GM23338 (cell line): ENCODE measurements at regions not wholly inside any gene's neighbourhood (a gene's known extent, or its start where the extent isn't known, plus 50 kb on each side); places are given as distances from the start of the nearest gene placed in this dataset.

Experiments
- ATAC-seq: fragments of 200-7000 bp; cut with Tn5 transposase; 3 replicates; pipeline ENCODE4 v1.9.1; 2020
- DNase-seq: peaks from one replicate; pipeline ENCODE4 v3.0.0-alpha.2; 2015; ENCODE audit warnings: low spot score
- H2AFZ ChIP-seq: fragments of 200-600 bp; sonication (generic); 2 replicates; pipeline ENCODE4 v1.8.0; 2016; ENCODE audit warnings: antibody characterized with exemption, mild to moderate bottlenecking, moderate library complexity
- H3F3A ChIP-seq: fragments of 200-600 bp; sonication (generic); replicated peaks from 2 replicates; pipeline ENCODE4 v1.8.0; 2017; ENCODE audit warnings: antibody characterized with exemption, mixed run types, low read depth
- H3K27ac ChIP-seq: fragments of 200-600 bp; sonication (generic); 2 replicates; pipeline ENCODE4 v1.6.1; 2016; ENCODE audit warnings: low read depth
- H3K27me3 ChIP-seq: fragments of 200-600 bp; sonication (generic); 2 replicates; pipeline ENCODE4 v1.8.0; 2016; ENCODE audit warnings: mild to moderate bottlenecking, mixed run types, moderate library complexity; ENCODE audit not compliant: insufficient read depth
- H3K36me3 ChIP-seq: fragments of 200-600 bp; sonication (generic); 2 replicates; pipeline ENCODE4 v1.8.0; 2016; ENCODE audit warnings: mild to moderate bottlenecking; ENCODE audit not compliant: insufficient read depth
- H3K4me1 ChIP-seq: fragments of 200-600 bp; sonication (generic); 2 replicates; pipeline ENCODE4 v1.8.0; 2016; ENCODE audit warnings: mild to moderate bottlenecking, moderate library complexity; ENCODE audit not compliant: insufficient read depth
- H3K4me2 ChIP-seq: fragments of 200-600 bp; sonication (generic); 2 replicates; pipeline ENCODE4 v1.7.1; 2017; ENCODE audit warnings: mixed run types
- H3K4me3 ChIP-seq: fragments of 200-600 bp; sonication (generic); 2 replicates; pipeline ENCODE4 v1.6.1; 2016; ENCODE audit warnings: mixed run types
- H3K79me2 ChIP-seq: fragments of 200-600 bp; sonication (generic); replicated peaks from 2 replicates; pipeline ENCODE4 v1.8.0; 2017; ENCODE audit warnings: mild to moderate bottlenecking; ENCODE audit not compliant: insufficient read depth
- H3K9me2 ChIP-seq: fragments of 200-600 bp; sonication (generic); 2 replicates; pipeline ENCODE4 v1.8.0; 2017; ENCODE audit not compliant: insufficient read depth
- H4K20me1 ChIP-seq: fragments of 200-600 bp; sonication (generic); replicated peaks from 2 replicates; pipeline ENCODE4 v1.8.0; 2017; ENCODE audit warnings: mild to moderate bottlenecking; ENCODE audit not compliant: insufficient read depth
- H3K27ac Mint-ChIP-seq: 2 replicates; pipeline ENCODE4 v1.8.0; 2020; ENCODE audit warnings: inconsistent platforms, mild to moderate bottlenecking, moderate library complexity, mixed read lengths
- H3K27me3 Mint-ChIP-seq: 3 replicates; pipeline ENCODE4 v1.8.0; 2022; ENCODE audit warnings: low read depth, mild to moderate bottlenecking, moderate library complexity, mixed read lengths, inconsistent platforms; ENCODE audit not compliant: insufficient read depth, poor library complexity
- H3K36me3 Mint-ChIP-seq: 3 replicates; pipeline ENCODE4 v1.8.0; 2021; ENCODE audit warnings: low read depth, mild to moderate bottlenecking, inconsistent platforms, moderate library complexity, mixed read lengths
- H3K4me1 Mint-ChIP-seq: 3 replicates; pipeline ENCODE4 v1.8.0; 2020; ENCODE audit warnings: mild to moderate bottlenecking, inconsistent platforms, mixed read lengths
- H3K4me3 Mint-ChIP-seq: 3 replicates; pipeline ENCODE4 v1.8.0; 2021; ENCODE audit warnings: moderate library complexity, mild to moderate bottlenecking, inconsistent platforms, mixed read lengths
- H3K9me3 Mint-ChIP-seq: 3 replicates; pipeline ENCODE4 v1.8.0; 2020; ENCODE audit warnings: moderate library complexity, mild to moderate bottlenecking, inconsistent platforms, mixed read lengths
- CREB1 ChIP-seq: fragments of 250-450 bp; sonication (Bioruptor Pico); IDR thresholded peaks from 2 replicates; pipeline ENCODE4 v1.5.0; 2020; ENCODE audit warnings: low read depth, mild to moderate bottlenecking, moderate library complexity
- CTCF ChIP-seq, 2 experiments: fragments of 200-600 bp in 1 of 2; sonication (generic) in 1 of 2; conservative IDR thresholded peaks; 2 replicates each; pipeline versions ENCODE4 v1.5.1 to v1.6.1; 2016 to 2017; ENCODE audit warnings: antibody characterized with exemption in 2 of 2, low read depth in 2 of 2, mild to moderate bottlenecking in 2 of 2, moderate library complexity in 1 of 2
- ETS1 ChIP-seq: IDR thresholded peaks from 2 replicates; pipeline ENCODE4 v1.6.1; 2016; ENCODE audit warnings: antibody characterized with exemption
- EZH2 ChIP-seq: fragments of 200-600 bp; sonication (generic); IDR thresholded peaks from one replicate; pipeline ENCODE4 v1.8.0; 2017; ENCODE audit warnings: antibody characterized with exemption, mild to moderate bottlenecking, low read depth; ENCODE audit not compliant: unreplicated experiment
- EZH2phosphoT487 ChIP-seq: fragments of 200-600 bp; sonication (generic); IDR thresholded peaks from one replicate; pipeline ENCODE4 v1.8.1; 2018; ENCODE audit warnings: antibody characterized with exemption; ENCODE audit not compliant: unreplicated experiment
- POLR2AphosphoS5 ChIP-seq: IDR thresholded peaks from 2 replicates; pipeline ENCODE4 v1.6.1; 2016; ENCODE audit warnings: antibody characterized with exemption, low read depth
- STAT1 ChIP-seq: IDR thresholded peaks from one replicate; pipeline ENCODE4 v1.6.1; 2016; ENCODE audit warnings: antibody characterized with exemption; ENCODE audit not compliant: unreplicated experiment
- ZNF331 ChIP-seq: fragments of 250-450 bp; sonication (Bioruptor Pico); IDR thresholded peaks from 2 replicates; pipeline ENCODE4 v1.5.0; 2020; ENCODE audit warnings: low read depth, mild to moderate bottlenecking, moderate library complexity

- H3K27ac ChIP-seq, result no peak overlapping the region
- no peaks in the 10 kb centered on the region for H3K27me3 ChIP-seq
- Mint-ChIP-seq H3K27me3 (peaks cover 8% of the 10 kb centered on the region), H3K4me3 (no peak overlapping the region), H3K36me3 (no peaks in the 10 kb centered on the region), H3K27ac (no peak overlapping the region), H3K4me1 (peaks cover 6% of the 10 kb centered on the region; the same call in 2 of the 3 replicates), H3K9me3 (peaks cover 10% of the 10 kb centered on the region; the same call in 2 of the 3 replicates)
- H3F3A ChIP-seq, result no peaks in the 10 kb centered on the region
- no peak overlapping the region for H2AFZ ChIP-seq
- ATAC-seq (peak; percentile 98), DNase-seq (peak; percentile 87)
- H4K20me1 ChIP-seq, result no peaks in the 10 kb centered on the region
- H3K79me2 ChIP-seq, result no peaks in the 10 kb centered on the region
- H3K4me1 ChIP-seq, result no peaks in the 10 kb centered on the region
- H3K4me3 ChIP-seq, result no peak overlapping the region
- H3K9me2 ChIP-seq, result no peaks in the 10 kb centered on the region
- no peak for TF ChIP-seq ZNF331
- TF ChIP-seq CTCF (conservative IDR thresholded peaks at IDR 0.05; ENCODE audit: low read depth in 2 of 2), result peak; percentile 74 to 94
- no peak for TF ChIP-seq ETS1
- no peak for TF ChIP-seq EZH2phosphoT487
- no peak for TF ChIP-seq STAT1
- TF ChIP-seq EZH2, result no peak
- TF ChIP-seq POLR2AphosphoS5, result no peak
- no peaks in the 10 kb centered on the region for H3K36me3 ChIP-seq
- no peak overlapping the region for H3K4me2 ChIP-seq
Observed at GRCh38 chr11:8318536-8318935, 54.9 kb upstream of the LMO1 start.

DNA sequence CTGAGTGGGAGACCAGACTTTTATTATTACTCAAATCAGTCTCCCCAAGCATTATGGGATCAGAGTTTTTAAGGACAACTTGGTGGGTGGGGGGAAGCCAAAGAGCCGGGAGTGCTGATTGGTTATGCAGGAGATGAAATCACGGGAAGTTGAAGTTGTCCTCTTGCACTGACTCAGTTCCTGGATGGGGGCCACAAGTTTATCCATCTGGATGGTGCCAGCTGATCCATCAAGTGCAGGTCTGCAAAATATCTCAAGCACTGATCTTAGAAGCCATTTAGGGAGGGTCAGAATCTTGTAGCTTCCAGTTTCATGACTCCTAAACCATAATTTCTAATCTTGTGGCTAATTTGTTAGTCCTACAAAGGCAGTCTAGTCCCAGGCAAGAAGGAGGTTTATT, 53.5 kb upstream of the LMO1 start:
- H3K27ac Mint-ChIP-seq, result no peak overlapping the region
- no peaks in the 10 kb centered on the region for H3K4me1 ChIP-seq
- H3K9me2 ChIP-seq, result no peaks in the 10 kb centered on the region
- H3K27ac ChIP-seq, result no peak overlapping the region
- no peaks in the 10 kb centered on the region for H3F3A ChIP-seq
- H3K4me3 ChIP-seq, result no peak overlapping the region
- no peaks in the 10 kb centered on the region for H3K79me2 ChIP-seq
- no peak overlapping the region for H3K4me2 ChIP-seq
- H3K4me1 Mint-ChIP-seq, result peaks cover 6% of the 10 kb centered on the region; the same call in 2 of the 3 replicates
- no peak for DNase-seq
- TF ChIP-seq CREB1 (CRISPR knock-in tag), result no peak
- no peak for TF ChIP-seq CTCF (conservative IDR thresholded peaks at IDR 0.05; ENCODE audit: low read depth in 2 of 2)
- no peak for TF ChIP-seq POLR2AphosphoS5
- H3K4me3 Mint-ChIP-seq, result no peak overlapping the region
- no peaks in the 10 kb centered on the region for H3K36me3 ChIP-seq
- H3K27me3 ChIP-seq, result no peaks in the 10 kb centered on the region
- H3K36me3 Mint-ChIP-seq, result no peaks in the 10 kb centered on the region
- H3K27me3 Mint-ChIP-seq, result peaks cover 8% of the 10 kb centered on the region
- H3K9me3 Mint-ChIP-seq, result peaks cover 7% of the 10 kb centered on the region; the same call in 2 of the 3 replicates
- H4K20me1 ChIP-seq, result no peaks in the 10 kb centered on the region
- ATAC-seq, result no peak
- no peak overlapping the region for H2AFZ ChIP-seq
